ENCODE measurements at regions not wholly inside any gene's neighbourhood (a gene's known extent, or its start where the extent isn't known, plus 50 kb on each side); places are given as distances from the start of the nearest gene placed in this dataset.

DNA sequence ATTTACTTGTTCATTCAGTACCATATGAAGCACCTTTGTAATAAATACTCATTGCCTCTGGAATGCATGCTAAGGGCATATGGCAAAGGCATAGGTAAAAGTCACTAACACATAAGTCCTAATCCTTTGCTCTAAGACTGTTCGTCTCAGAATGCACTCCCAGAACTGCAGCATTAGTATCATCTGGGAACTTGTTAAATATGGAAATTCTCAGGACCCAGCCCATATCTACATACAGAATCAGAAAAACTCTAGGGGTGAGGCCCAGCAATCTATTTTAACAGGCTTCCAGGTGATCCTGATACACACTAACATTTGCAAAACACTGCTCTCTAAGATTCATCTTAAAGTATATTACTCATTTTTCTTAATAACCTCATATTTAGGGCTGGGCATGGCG is 113.8 kb upstream of the CDH6 start:
- Histone ChIP-seq H3K4me3 (ENCODE audit: extremely low read depth in 1 of 4, insufficient read depth in 2 of 4, low read depth in 3 of 4, low read length in 4 of 4) (no peak overlapping the region), H3K9ac (replicated peaks in 1 of 4; ENCODE audit: extremely low read depth in 1 of 4, low read depth in 3 of 4, low read length in 3 of 4) (no peak overlapping the region), H3K18ac (ENCODE audit: extremely low read depth, low read length) (no peak overlapping the region), H3K36me3 (ENCODE audit: control insufficient read depth in 2 of 4, insufficient read depth in 4 of 4, low read length in 3 of 4) (0 out of 8 replicates have a peak, but pooled peaks cover 0 to 2% (median 0%) of the 10 kb centered on the region in 4 experiments), H3K23ac (ENCODE audit: insufficient read length) (no peak overlapping the region), H2BK12ac (ENCODE audit: low read depth, low read length) (no peak overlapping the region), H3K56ac (replicated peaks; ENCODE audit: insufficient read length, low read depth, low read length) (no peak overlapping the region), H3K4me2 (ENCODE audit: insufficient read depth in 1 of 2, low read depth in 2 of 2, low read length in 2 of 2) (no peak overlapping the region), H4K5ac (ENCODE audit: insufficient read length, low read depth, low read length) (no peak overlapping the region), H3K79me1 (ENCODE audit: low read depth, low read length) (no peaks in the 10 kb centered on the region), H2AFZ (ENCODE audit: low read length) (no peak overlapping the region), H4K8ac (ENCODE audit: extremely low read depth, insufficient read depth, low read length) (no peak overlapping the region), H3K14ac (ENCODE audit: insufficient read length) (no peak overlapping the region), H2BK5ac (ENCODE audit: low read depth, low read length) (no peak overlapping the region), H2BK120ac (replicated peaks; ENCODE audit: low read depth, low read length) (no peak overlapping the region), H3K9me3 (ENCODE audit: insufficient read depth in 2 of 2, low read depth in 1 of 2, low read length in 1 of 2) (peaks cover 0 to 8% of the 10 kb centered on the region in 2 experiments; a peak in 2 of 4 replicates), H2AK5ac (ENCODE audit: low read depth, low read length) (no peak overlapping the region), H4K20me1 (replicated peaks in 1 of 2; ENCODE audit: control insufficient read depth in 1 of 2, insufficient read depth in 2 of 2, low read length in 2 of 2) (no peaks in the 10 kb centered on the region), H3K23me2 (ENCODE audit: low read depth, low read length) (no peaks in the 10 kb centered on the region), H2BK20ac (ENCODE audit: low read length) (no peak overlapping the region), H3K27ac (ENCODE audit: low read depth, low read length) (no peak overlapping the region), H3K27me3 (replicated peaks in 1 of 4; ENCODE audit: control insufficient read depth in 3 of 4, extremely low read depth in 1 of 4, insufficient read depth in 3 of 4, low read length in 3 of 4) (no peaks in the 10 kb centered on the region), H2BK15ac (ENCODE audit: low read length) (no peak overlapping the region), H4K91ac (replicated peaks; ENCODE audit: insufficient read length, low read length) (no peak overlapping the region), H3K4ac (replicated peaks; ENCODE audit: insufficient read length, low read depth, low read length) (no peak overlapping the region), H3K79me2 (ENCODE audit: control insufficient read depth in 1 of 2, insufficient read depth in 2 of 2, low read length in 2 of 2) (no peaks in the 10 kb centered on the region), H3K4me1 (replicated peaks in 1 of 4; ENCODE audit: control insufficient read depth in 3 of 4, insufficient read depth in 4 of 4, low read length in 3 of 4) (0 out of 7 replicates have a peak, but pooled peaks cover 0 to 4% (median 1%) of the 10 kb centered on the region in 4 experiments)
- no peak for FAIRE-seq
- ChIA-PET CTCF (ENCODE audit: partially characterized antibody) (no interaction called here), POLR2A (ENCODE audit: partially characterized antibody) (no interaction called here)
- WGBS, 2 experiments (ENCODE audit: extremely low coverage in 1 of 2, insufficient coverage in 1 of 2, insufficient read length in 1 of 2, insufficient replicate concordance in 2 of 2, low coverage in 1 of 2, low lambda C conversion rate in 2 of 2, missing lambda C conversion rate in 1 of 2): 83% methylated on average over 2 of the region's 2 CpGs; no CpG with 5 or more reads in 1 of the 2 experiments
- DNase-seq (ENCODE audit: low read depth in 1 of 2, low spot score in 2 of 2): no peak
- TF ChIP-seq E2F6 (IDR thresholded peaks at IDR 0.05): no peak
- no peak for TF ChIP-seq SRF (IDR thresholded peaks at IDR 0.05; ENCODE audit: low read depth, low read length)
- no peak for TF ChIP-seq POU5F1 (IDR thresholded peaks at IDR 0.05; ENCODE audit: low read depth, low read length)

Measured in H1 (cell line).